WTC11 (cell line): ENCODE measurements at regions not wholly inside any gene's neighbourhood (a gene's known extent, or its start where the extent isn't known, plus 50 kb on each side); places are given as distances from the start of the nearest gene placed in this dataset.

Experiments used
- ATAC-seq: fragments of 200-7000 bp; cut with Tn5 transposase; 2 replicates; pipeline ENCODE4 v1.10.0; 2021; ENCODE audit warnings: mild to moderate bottlenecking, moderate library complexity
- CTCF ChIA-PET: fragments of 300-600 bp; sonication (Branson Sonifier 250); formaldehyde crosslinking; loops from one replicate; lab custom pipeline; 2021; ENCODE audit warnings: antibody characterized with exemption; lab: Charles Lee
- POLR2A ChIA-PET: fragments of 350-600 bp; sonication (Branson Sonifier 250); formaldehyde crosslinking; loops from one replicate; lab custom pipeline; 2021; ENCODE audit warnings: antibody characterized with exemption; lab: Charles Lee
- DNase-seq: peaks from one replicate; pipeline ENCODE4 v3.0.0; 2021; ENCODE audit warnings: low spot score
- H3K27ac Mint-ChIP-seq: 2 replicates; pipeline ENCODE4 v1.8.0; 2021; ENCODE audit warnings: mixed read lengths
- H3K27me3 Mint-ChIP-seq: 2 replicates; pipeline ENCODE4 v1.8.0; 2021; ENCODE audit warnings: low read depth, mild to moderate bottlenecking, moderate library complexity, mixed read lengths
- H3K36me3 Mint-ChIP-seq: 2 replicates; pipeline ENCODE4 v1.8.0; 2021; ENCODE audit warnings: mixed read lengths
- H3K4me1 Mint-ChIP-seq: 2 replicates; pipeline ENCODE4 v1.8.0; 2022; ENCODE audit warnings: mixed read lengths
- H3K4me3 Mint-ChIP-seq: 2 replicates; pipeline ENCODE4 v1.8.0; 2021; ENCODE audit warnings: mild to moderate bottlenecking, moderate library complexity, mixed read lengths
- H3K9me3 Mint-ChIP-seq: 2 replicates; pipeline ENCODE4 v1.8.0; 2021; ENCODE audit warnings: mixed read lengths
- ATF1 ChIP-seq: sonication (generic); formaldehyde crosslinking; IDR thresholded peaks from 2 replicates; pipeline ENCODE4 v1.8.1; 2023; ENCODE audit warnings: mild to moderate bottlenecking, moderate library complexity, missing genetic modification reagents
- CREM ChIP-seq: sonication (generic); formaldehyde crosslinking; IDR thresholded peaks from 2 replicates; pipeline ENCODE4 v1.8.1; 2022; ENCODE audit warnings: mild to moderate bottlenecking, missing genetic modification reagents, moderate library complexity
- ESRRA ChIP-seq: sonication (generic); formaldehyde crosslinking; IDR thresholded peaks from 2 replicates; pipeline ENCODE4 v1.8.1; 2022; ENCODE audit warnings: mild to moderate bottlenecking, missing genetic modification reagents, borderline replicate concordance
- ETV6 ChIP-seq: sonication (generic); formaldehyde crosslinking; IDR thresholded peaks from 2 replicates; pipeline ENCODE4 v1.8.1; 2022; ENCODE audit warnings: mild to moderate bottlenecking, missing genetic modification reagents
- FOXK1 ChIP-seq: sonication (generic); formaldehyde crosslinking; IDR thresholded peaks from 2 replicates; pipeline ENCODE4 v1.8.0; 2022; ENCODE audit warnings: mild to moderate bottlenecking, moderate library complexity, missing genetic modification reagents
- GABPB1 ChIP-seq: sonication (generic); formaldehyde crosslinking; IDR thresholded peaks from 2 replicates; pipeline ENCODE4 v1.8.1; 2023; ENCODE audit warnings: mild to moderate bottlenecking, missing genetic modification reagents
- GTF2I ChIP-seq: fragments of 250-450 bp; sonication (Bioruptor Pico); conservative IDR thresholded peaks from 2 replicates; pipeline ENCODE4 v1.4.0; 2021; ENCODE audit warnings: mild to moderate bottlenecking
- NFATC4 ChIP-seq: fragments of 250-450 bp; sonication (Bioruptor Pico); IDR thresholded peaks from 2 replicates; pipeline ENCODE4 v1.9.0; 2021; ENCODE audit warnings: mild to moderate bottlenecking
- NFYB ChIP-seq: sonication (generic); formaldehyde crosslinking; conservative IDR thresholded peaks from 2 replicates; pipeline ENCODE4 v1.8.0; 2022; ENCODE audit warnings: low read depth, missing genetic modification reagents
- RELA ChIP-seq: sonication (generic); formaldehyde crosslinking; IDR thresholded peaks from 2 replicates; pipeline ENCODE4 v1.8.1; 2022; ENCODE audit warnings: missing genetic modification reagents, mild to moderate bottlenecking, borderline replicate concordance
- SP1 ChIP-seq: sonication (generic); formaldehyde crosslinking; conservative IDR thresholded peaks from 2 replicates; pipeline ENCODE4 v1.8.1; 2022; ENCODE audit warnings: missing genetic modification reagents
- TP53 ChIP-seq: sonication (generic); formaldehyde crosslinking; IDR thresholded peaks from 2 replicates; pipeline ENCODE4 v1.8.1; 2023; ENCODE audit warnings: mild to moderate bottlenecking, missing genetic modification reagents
- ZBTB21 ChIP-seq: sonication (generic); formaldehyde crosslinking; IDR thresholded peaks from 2 replicates; pipeline ENCODE4 v1.8.1; 2023; ENCODE audit warnings: mild to moderate bottlenecking, missing genetic modification reagents, borderline replicate concordance
- ZNF138 ChIP-seq: sonication (generic); formaldehyde crosslinking; conservative IDR thresholded peaks from 2 replicates; pipeline ENCODE4 v1.8.1; 2022; ENCODE audit warnings: mild to moderate bottlenecking, moderate library complexity, missing genetic modification reagents
- ZNF219 ChIP-seq: sonication (generic); formaldehyde crosslinking; IDR thresholded peaks from 2 replicates; pipeline ENCODE4 v1.8.0; 2023; ENCODE audit warnings: missing genetic modification reagents, mild to moderate bottlenecking, borderline replicate concordance
- ZNF317 ChIP-seq: sonication (generic); formaldehyde crosslinking; IDR thresholded peaks from 2 replicates; pipeline ENCODE4 v1.8.1; 2023; ENCODE audit warnings: low read depth, mild to moderate bottlenecking, moderate library complexity, missing genetic modification reagents, borderline replicate concordance
- ZNF396 ChIP-seq: fragments of 250-450 bp; sonication (Bioruptor Pico); IDR thresholded peaks from 2 replicates; pipeline ENCODE4 v1.8.0; 2021; ENCODE audit warnings: mild to moderate bottlenecking, moderate library complexity, borderline replicate concordance
- ZNF671 ChIP-seq: fragments of 250-450 bp; sonication (Bioruptor Pico); IDR thresholded peaks from 2 replicates; pipeline ENCODE4 v1.8.0; 2021; ENCODE audit warnings: mild to moderate bottlenecking
- TF ChIP-seq, protein P1 (sequence below): sonication (generic); formaldehyde crosslinking; IDR thresholded peaks from 2 replicates; pipeline ENCODE4 v1.8.0; 2023; ENCODE audit warnings: missing genetic modification reagents, mild to moderate bottlenecking, borderline replicate concordance
- TF ChIP-seq, protein P2 (sequence below): sonication (generic); formaldehyde crosslinking; IDR thresholded peaks from 2 replicates; pipeline ENCODE4 v1.8.0; 2023; ENCODE audit warnings: mild to moderate bottlenecking, missing genetic modification reagents
- TF ChIP-seq, protein P3 (sequence below): sonication (generic); formaldehyde crosslinking; IDR thresholded peaks from 2 replicates; pipeline ENCODE4 v1.8.1; 2022; ENCODE audit warnings: mild to moderate bottlenecking, moderate library complexity, missing genetic modification reagents
- TF ChIP-seq, protein P4 (sequence below): sonication (generic); formaldehyde crosslinking; IDR thresholded peaks from 2 replicates; pipeline ENCODE4 v1.8.1; 2023; ENCODE audit warnings: mild to moderate bottlenecking, missing genetic modification reagents
- TF ChIP-seq, protein P5 (sequence below): sonication (generic); formaldehyde crosslinking; conservative IDR thresholded peaks from 2 replicates; pipeline ENCODE4 v1.8.1; 2022; ENCODE audit warnings: mild to moderate bottlenecking, missing genetic modification reagents

DNA sequence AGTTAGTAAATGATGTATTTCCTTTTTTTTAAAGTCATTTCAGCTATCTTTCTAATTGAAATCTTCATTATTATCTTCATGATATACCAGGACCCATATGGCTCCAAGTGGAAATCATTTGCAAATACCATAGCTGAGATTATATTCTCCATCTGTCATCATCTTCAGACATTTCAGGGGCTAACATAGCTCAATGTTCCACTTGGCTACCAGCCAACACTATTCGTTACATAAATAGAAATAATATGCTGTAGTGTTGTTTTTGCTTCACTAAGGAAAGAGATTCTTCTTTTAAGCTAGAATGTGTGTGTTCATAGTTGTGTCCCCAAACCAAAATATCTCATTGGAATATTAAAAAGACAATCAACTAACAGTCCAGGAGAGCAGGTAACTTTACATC, 225.1 kb downstream of the DIO2 start:
- Mint-ChIP-seq H3K9me3 (peaks cover 41% of the 10 kb centered on the region), H3K4me3 (no peak overlapping the region), H3K4me1 (peaks cover 9% of the 10 kb centered on the region; the same call in 1 of the 2 replicates), H3K27me3 (peaks cover 38% of the 10 kb centered on the region), H3K36me3 (0 out of 2 replicates have a peak, but pooled peaks cover 10% of the 10 kb centered on the region), H3K27ac (no peak overlapping the region)
- no peak for ATAC-seq
- CTCF ChIA-PET, result no interaction called here
- no peak for DNase-seq
- POLR2A ChIA-PET, result no interaction called here
- TF ChIP-seq ZNF396 (CRISPR knock-in tag), result no peak
- TF ChIP-seq, protein P1, sequence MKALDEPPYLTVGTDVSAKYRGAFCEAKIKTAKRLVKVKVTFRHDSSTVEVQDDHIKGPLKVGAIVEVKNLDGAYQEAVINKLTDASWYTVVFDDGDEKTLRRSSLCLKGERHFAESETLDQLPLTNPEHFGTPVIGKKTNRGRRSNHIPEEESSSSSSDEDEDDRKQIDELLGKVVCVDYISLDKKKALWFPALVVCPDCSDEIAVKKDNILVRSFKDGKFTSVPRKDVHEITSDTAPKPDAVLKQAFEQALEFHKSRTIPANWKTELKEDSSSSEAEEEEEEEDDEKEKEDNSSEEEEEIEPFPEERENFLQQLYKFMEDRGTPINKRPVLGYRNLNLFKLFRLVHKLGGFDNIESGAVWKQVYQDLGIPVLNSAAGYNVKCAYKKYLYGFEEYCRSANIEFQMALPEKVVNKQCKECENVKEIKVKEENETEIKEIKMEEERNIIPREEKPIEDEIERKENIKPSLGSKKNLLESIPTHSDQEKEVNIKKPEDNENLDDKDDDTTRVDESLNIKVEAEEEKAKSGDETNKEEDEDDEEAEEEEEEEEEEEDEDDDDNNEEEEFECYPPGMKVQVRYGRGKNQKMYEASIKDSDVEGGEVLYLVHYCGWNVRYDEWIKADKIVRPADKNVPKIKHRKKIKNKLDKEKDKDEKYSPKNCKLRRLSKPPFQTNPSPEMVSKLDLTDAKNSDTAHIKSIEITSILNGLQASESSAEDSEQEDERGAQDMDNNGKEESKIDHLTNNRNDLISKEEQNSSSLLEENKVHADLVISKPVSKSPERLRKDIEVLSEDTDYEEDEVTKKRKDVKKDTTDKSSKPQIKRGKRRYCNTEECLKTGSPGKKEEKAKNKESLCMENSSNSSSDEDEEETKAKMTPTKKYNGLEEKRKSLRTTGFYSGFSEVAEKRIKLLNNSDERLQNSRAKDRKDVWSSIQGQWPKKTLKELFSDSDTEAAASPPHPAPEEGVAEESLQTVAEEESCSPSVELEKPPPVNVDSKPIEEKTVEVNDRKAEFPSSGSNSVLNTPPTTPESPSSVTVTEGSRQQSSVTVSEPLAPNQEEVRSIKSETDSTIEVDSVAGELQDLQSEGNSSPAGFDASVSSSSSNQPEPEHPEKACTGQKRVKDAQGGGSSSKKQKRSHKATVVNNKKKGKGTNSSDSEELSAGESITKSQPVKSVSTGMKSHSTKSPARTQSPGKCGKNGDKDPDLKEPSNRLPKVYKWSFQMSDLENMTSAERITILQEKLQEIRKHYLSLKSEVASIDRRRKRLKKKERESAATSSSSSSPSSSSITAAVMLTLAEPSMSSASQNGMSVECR (CRISPR knock-in tag), result no peak
- TF ChIP-seq ZBTB21 (CRISPR knock-in tag), result no peak
- no peak for TF ChIP-seq NFYB (CRISPR knock-in tag)
- TF ChIP-seq SP1 (CRISPR knock-in tag), result no peak
- no peak for TF ChIP-seq ZNF317 (CRISPR knock-in tag)
- no peak for TF ChIP-seq TP53
- no peak for TF ChIP-seq ZNF219 (CRISPR knock-in tag)
- no peak for TF ChIP-seq GTF2I

DNA sequence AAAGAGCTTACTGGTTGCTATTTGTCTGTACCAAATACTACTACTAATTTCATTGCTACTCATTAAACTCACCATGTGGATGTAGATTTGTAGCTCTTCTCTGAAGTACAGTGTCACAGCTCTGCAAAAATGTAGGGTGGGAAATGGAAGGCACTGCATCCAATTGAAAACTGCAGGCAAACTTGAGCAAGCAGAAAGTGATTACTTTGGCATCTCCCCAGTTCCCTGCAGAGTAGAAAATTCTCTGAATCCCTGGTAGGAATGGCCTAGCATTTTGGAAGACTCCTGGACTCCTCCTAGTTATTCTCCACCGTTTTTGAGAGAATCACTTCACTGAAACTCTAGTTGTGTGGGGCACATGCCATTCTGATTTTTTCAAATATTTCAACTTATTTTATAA, 239.1 kb downstream of the DIO2 start:
- Mint-ChIP-seq H3K4me1 (no peaks in the 10 kb centered on the region; the same call in 1 of the 2 replicates), H3K4me3 (no peak overlapping the region), H3K27ac (no peak overlapping the region), H3K27me3 (no peaks in the 10 kb centered on the region; the same call in 1 of the 2 replicates), H3K36me3 (peaks cover 2% of the 10 kb centered on the region), H3K9me3 (peaks cover 42% of the 10 kb centered on the region)
- ChIA-PET POLR2A (no interaction called here), CTCF (no interaction called here)
- ATAC-seq (no peak), DNase-seq (no peak)
- TF ChIP-seq, protein P2, sequence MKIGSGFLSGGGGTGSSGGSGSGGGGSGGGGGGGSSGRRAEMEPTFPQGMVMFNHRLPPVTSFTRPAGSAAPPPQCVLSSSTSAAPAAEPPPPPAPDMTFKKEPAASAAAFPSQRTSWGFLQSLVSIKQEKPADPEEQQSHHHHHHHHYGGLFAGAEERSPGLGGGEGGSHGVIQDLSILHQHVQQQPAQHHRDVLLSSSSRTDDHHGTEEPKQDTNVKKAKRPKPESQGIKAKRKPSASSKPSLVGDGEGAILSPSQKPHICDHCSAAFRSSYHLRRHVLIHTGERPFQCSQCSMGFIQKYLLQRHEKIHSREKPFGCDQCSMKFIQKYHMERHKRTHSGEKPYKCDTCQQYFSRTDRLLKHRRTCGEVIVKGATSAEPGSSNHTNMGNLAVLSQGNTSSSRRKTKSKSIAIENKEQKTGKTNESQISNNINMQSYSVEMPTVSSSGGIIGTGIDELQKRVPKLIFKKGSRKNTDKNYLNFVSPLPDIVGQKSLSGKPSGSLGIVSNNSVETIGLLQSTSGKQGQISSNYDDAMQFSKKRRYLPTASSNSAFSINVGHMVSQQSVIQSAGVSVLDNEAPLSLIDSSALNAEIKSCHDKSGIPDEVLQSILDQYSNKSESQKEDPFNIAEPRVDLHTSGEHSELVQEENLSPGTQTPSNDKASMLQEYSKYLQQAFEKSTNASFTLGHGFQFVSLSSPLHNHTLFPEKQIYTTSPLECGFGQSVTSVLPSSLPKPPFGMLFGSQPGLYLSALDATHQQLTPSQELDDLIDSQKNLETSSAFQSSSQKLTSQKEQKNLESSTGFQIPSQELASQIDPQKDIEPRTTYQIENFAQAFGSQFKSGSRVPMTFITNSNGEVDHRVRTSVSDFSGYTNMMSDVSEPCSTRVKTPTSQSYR (CRISPR knock-in tag), result no peak
- TF ChIP-seq NFATC4 (CRISPR knock-in tag) (no peak), TP53 (no peak), ZNF671 (CRISPR knock-in tag) (no peak), ZNF138 (CRISPR knock-in tag) (no peak), ESRRA (CRISPR knock-in tag) (no peak), RELA (CRISPR knock-in tag) (no peak), GABPB1 (CRISPR knock-in tag) (no peak), ETV6 (CRISPR knock-in tag) (no peak), FOXK1 (CRISPR knock-in tag) (no peak), ATF1 (CRISPR knock-in tag) (no peak), CREM (no peak)
- TF ChIP-seq, protein P3, sequence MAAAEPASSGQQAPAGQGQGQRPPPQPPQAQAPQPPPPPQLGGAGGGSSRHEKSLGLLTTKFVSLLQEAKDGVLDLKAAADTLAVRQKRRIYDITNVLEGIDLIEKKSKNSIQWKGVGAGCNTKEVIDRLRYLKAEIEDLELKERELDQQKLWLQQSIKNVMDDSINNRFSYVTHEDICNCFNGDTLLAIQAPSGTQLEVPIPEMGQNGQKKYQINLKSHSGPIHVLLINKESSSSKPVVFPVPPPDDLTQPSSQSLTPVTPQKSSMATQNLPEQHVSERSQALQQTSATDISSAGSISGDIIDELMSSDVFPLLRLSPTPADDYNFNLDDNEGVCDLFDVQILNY (CRISPR knock-in tag), result no peak
- TF ChIP-seq, protein P4, sequence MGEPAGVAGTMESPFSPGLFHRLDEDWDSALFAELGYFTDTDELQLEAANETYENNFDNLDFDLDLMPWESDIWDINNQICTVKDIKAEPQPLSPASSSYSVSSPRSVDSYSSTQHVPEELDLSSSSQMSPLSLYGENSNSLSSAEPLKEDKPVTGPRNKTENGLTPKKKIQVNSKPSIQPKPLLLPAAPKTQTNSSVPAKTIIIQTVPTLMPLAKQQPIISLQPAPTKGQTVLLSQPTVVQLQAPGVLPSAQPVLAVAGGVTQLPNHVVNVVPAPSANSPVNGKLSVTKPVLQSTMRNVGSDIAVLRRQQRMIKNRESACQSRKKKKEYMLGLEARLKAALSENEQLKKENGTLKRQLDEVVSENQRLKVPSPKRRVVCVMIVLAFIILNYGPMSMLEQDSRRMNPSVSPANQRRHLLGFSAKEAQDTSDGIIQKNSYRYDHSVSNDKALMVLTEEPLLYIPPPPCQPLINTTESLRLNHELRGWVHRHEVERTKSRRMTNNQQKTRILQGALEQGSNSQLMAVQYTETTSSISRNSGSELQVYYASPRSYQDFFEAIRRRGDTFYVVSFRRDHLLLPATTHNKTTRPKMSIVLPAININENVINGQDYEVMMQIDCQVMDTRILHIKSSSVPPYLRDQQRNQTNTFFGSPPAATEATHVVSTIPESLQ (CRISPR knock-in tag), result no peak
- TF ChIP-seq, protein P5, sequence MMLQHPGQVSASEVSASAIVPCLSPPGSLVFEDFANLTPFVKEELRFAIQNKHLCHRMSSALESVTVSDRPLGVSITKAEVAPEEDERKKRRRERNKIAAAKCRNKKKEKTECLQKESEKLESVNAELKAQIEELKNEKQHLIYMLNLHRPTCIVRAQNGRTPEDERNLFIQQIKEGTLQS (CRISPR knock-in tag), result no peak
